22Rv1 (cell line): ENCODE measurements at regions not wholly inside any gene's neighbourhood (a gene's known extent, or its start where the extent isn't known, plus 50 kb on each side); places are given as distances from the start of the nearest gene placed in this dataset.

Experiments used
- CTCF ChIP-seq: fragments of 450-650 bp; IDR thresholded peaks from 2 replicates; pipeline ENCODE4 v1.5.1; 2017; ENCODE audit warnings: mild to moderate bottlenecking
- ZFX ChIP-seq: fragments of 450-650 bp; IDR thresholded peaks from 2 replicates; pipeline ENCODE4 v1.6.1; 2017; ENCODE audit warnings: antibody characterized with exemption, borderline replicate concordance

DNA sequence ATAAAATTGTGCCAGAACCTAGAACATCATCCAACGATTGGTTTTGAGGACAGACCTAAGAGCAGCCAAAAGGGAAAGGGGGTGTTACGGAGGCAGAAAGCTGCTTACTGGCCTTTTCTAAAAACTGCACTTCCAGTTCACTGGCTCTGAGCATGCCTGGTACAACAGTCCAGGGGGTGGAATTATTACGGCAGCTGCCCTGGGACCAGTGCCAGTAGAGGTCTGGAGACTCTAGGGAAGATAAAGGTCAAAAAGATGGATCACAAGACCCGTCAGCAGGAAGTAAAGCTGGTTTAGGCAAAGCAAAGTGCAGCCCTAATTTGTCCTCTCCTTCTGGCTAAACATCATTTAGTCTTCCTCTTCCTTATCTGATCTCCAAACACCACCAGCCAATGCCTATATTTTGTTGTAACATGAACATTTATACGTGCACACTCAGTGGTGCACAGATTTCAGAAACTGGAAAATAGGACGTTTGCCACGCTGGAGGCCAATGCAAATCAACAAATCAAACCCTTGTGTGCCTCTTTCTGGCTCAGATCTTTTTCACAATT lies 216.4 kb upstream of the DPP6 start:
- TF ChIP-seq CTCF, result no peak
- no peak for TF ChIP-seq ZFX
